GM21367 (cell line): ENCODE measurements at regions not wholly inside any gene's neighbourhood (a gene's known extent, or its start where the extent isn't known, plus 50 kb on each side); places are given as distances from the start of the nearest gene placed in this dataset.
"Not testable (repeated sequence)": the region's sequence is repeated elsewhere in the genome, so short reads cannot be mapped to it uniquely, and the experiment has no call there.

Experiments
- ATAC-seq: cut with Tn5 transposase; IDR thresholded peaks from one replicate; pipeline ENCODE4 v1.9.1; 2021; ENCODE audit not compliant: unreplicated experiment

DNA sequence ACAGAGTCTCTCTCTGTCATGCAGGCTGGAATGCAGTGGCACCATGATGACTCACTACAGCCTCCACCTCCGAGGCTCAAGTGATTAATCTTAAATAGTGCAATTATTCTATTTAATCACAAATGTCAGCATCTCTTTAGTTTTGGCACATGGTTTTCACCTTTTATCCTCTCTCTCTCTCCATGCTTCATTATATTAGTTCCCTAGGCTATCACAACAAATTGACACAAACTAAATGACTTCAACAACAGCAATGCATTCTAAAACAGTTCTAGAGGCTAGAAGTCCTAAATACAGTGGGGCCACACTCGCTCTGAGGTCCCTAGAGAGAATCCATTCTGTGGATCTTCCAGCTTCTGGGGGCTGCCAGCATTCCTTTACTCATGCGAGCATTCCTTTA is 178.2 kb upstream of the ZNG1F start:
- not testable (repeated sequence) for ATAC-seq

DNA sequence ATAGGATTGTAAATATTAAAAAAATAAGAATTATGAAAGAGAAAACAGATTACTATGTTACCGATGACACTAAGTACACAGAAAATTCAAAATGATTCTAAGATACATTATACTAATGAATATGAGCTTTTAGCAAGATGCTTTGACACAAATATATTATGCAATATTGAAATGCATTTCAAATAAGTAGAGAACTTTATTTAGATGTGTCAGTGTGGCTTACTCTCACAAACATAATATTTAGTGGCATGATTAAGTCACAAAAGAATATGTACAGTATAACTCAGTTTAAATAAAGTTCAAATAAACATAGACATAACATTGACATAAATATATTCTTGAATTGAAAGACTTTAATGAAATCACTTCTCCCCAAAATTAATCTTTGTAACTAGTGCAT is 172.7 kb upstream of the ZNG1F start:
- ATAC-seq, result not testable (repeated sequence)

DNA sequence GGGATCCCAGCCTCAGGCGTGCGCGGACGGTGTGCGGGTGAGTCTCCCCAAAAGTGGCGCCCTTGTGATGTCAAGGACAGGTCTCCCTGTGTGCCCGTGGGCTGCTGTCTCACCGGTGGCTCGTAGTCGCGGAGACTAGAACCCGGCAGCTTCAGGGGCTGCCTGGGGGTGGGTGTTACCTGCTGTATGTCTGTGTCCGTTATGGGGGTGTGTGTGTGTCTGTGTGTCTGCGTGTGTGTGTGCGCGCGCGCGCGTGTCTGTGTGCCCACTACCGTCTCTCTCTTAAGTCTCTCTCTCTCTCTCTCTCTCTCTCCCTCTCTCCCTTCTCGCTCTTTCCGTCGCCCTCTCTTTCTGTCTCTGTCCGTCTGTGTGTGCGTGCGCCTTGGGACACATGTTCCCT is 170.0 kb upstream of the ZNG1F start:
- ATAC-seq, result not testable (repeated sequence)

DNA sequence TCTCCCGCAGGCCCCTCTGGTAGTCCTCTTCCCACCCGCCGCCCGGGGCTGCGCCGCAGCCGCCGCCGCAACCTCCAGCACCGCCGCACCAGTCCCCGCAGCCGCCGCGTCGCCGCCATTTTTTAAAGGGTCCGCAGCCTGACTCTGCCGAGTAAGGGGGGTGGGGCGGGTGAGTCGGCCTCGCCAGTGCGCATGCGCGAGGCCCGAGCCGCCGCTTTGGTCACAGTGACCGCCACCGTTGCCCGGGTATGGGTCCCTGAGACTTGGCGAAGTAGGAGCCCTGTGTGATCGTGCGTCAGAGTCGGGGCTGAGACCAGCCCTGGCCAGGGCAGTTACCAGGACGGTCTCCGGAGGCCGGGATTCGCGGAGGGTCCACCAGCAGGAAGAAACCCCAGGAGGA is 169.6 kb upstream of the ZNG1F start:
- ATAC-seq, result not testable (repeated sequence)

DNA sequence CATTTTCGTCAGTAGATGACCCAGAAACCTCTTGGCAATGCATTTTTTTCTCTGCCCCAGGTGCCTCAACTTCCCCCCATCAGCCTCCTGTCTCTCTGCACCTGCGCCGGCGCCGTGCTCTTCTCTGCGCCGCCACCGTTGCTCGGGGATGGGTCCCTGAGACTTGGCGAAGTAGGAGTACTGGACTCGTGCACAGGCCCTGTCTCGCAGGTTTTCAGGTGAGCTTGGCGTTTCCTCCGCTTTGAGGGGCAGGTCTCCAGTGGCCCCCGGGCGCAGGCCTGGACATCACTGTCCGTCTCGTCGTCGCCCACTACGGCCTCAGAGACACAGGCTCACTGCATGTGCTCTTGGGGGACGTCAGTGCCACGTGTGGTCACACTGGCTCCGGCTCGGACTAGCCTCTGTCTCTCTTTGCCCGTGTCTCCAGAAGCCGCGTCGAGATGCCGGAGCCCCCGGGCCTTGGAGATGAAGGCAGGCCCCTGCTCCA is 168.8 kb upstream of the ZNG1F start:
- not testable (repeated sequence) for ATAC-seq

DNA sequence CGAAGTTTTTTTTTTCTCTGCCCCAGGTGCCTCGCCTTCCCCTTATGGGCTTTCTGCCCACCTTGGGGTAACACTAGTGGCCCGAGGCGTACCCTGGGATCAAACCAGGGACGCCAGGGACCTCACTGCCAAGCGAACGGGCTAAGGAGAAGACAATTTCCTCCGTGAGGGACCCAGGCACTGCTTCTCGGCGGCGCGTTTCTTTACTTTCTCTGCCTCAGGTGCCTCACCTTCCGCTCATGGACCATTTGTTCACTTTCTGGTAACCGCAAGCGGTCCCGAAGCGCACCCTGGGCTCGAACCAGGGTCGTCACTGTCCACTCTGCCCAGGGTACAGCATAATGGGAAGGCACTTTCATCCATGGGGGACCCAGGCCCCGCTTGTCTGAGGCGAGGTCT is 168.2 kb upstream of the ZNG1F start:
- not testable (repeated sequence) for ATAC-seq

DNA sequence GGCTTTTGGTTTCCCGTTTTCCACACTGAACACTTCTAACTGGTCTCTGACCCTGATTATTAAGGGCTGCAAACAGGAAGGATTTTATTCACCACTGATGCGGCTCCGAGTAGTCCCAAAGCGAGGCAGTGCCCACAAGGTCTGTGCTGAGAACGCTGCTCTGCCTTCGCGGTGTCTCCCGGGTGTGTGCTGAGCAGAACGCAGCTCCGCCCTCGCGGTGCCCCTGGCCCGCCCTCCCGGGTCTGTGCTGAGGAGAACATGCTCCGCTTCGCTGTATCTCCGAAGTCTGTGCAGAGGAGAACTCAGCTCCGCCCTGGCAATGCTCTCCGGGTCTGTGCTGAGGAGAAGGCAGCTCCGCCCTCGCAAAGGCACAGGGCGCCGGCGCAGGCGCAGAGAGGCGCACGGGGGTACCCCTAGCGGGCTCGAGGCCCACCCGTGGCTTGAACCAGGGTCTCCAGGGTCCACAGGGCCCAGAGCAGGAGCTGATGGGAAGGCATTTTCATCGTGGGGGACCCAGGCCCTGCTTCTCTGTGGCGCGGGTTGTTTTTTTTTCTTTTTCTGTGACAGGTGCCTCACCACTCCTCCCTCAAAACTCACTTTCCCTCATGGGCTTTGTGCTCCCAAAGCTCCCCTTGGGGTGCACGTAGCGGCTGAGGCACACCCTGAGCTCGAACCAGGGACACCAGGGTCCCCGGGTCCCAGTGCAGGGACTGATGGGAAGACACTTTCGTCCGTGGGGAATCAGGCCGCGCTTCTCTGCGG is 167.7 kb upstream of the ZNG1F start:
- ATAC-seq, result not testable (repeated sequence)

DNA sequence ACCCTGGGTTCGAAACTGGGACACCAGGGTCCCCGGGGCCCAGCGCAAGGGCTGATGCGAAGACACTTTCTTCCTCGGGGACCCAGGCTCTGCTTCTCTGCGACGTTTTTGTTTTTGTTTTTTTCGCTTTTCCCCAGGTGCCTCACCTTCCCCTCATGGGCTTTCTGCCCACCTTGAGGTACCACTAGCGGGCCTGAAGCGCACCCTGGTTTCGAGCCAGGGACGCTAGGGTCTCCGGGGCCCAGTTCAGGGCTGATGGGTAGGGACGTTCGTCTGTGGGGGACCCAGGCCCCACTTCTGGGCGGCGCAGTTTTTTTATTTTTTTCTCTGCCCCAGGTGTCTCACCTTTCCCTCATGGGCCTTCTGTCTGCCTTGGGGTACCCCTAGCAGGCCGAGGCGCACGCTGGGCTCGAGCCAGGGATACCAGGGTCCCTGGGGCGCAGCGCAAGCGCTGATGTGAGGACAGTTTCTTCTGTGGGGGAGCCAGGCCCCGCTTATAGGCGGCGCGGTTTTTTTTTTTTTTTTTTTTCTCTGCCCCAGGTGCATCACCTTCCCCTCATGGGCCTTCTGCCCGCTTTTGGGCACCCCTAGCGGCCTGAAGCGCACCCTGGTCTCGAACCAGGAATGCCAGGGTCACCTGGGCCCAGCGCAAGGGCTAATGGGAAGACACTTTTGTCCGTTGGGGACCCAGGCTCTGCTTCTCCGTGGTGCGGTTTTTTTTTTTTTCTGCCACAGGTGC is 166.8 kb upstream of the ZNG1F start:
- not testable (repeated sequence) for ATAC-seq

DNA sequence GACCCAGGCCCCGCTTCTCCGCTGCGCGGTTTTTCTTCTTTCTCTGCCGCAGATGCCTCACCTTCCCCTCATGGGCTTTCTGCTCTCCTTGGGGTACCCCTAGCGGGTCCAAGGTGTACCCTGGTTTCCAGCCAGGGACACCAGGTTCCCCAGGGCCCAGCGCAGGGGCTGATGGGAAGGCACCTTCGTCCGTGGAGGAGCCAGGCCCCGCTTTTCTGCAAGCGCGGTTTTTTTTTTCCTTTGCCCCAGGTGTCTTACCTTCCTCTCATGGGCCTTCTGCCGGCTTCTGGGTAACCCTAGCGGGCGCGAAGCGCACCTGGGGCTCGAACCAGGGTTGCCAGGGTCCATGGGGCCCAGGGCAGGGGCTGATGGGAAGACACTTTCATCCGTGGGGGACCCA is 165.9 kb upstream of the ZNG1F start:
- ATAC-seq, result not testable (repeated sequence)

DNA sequence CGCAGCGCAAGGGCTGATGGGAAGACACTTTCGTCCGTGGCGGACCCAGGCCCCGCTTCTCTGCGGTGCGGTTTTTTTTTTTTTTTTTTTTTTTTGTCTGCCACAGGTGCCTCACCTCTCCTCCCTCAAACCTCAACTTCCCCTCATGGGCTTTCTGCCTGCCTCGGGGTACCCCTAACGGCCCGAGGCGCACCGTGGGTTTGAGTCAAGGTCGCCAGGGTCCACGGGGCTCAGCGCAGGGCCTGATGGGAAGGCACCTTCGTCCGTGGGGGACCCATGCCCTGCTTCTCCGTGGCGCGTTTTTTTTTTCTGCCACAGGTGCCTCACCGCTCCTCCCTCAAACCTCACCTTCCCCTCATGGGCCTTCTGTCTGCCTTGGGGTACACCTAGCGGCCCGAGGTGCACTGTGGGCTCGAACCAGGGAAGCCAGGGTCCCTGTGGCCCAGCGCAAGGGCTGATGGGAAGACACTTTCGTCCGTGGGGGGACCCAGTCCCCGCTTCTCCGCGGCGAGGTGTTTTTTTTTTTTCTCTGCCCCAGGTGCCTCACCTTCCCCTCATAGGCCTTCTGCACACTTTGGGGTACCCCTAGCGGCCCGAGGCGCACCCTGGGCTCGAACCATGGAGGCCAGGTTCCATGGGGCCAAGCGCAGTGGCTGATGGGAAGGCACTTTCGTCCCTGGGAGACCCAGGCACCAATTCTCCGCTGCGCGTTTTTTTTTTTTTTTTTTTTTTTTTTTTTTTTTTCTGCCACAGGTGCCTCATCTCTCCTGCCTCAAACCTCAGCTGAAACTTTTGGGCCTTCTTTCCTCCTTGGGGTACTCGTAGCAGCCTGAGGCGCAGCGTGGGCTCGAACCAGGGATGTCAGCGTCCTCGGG is 165.2 kb upstream of the ZNG1F start:
- ATAC-seq, result not testable (repeated sequence)

DNA sequence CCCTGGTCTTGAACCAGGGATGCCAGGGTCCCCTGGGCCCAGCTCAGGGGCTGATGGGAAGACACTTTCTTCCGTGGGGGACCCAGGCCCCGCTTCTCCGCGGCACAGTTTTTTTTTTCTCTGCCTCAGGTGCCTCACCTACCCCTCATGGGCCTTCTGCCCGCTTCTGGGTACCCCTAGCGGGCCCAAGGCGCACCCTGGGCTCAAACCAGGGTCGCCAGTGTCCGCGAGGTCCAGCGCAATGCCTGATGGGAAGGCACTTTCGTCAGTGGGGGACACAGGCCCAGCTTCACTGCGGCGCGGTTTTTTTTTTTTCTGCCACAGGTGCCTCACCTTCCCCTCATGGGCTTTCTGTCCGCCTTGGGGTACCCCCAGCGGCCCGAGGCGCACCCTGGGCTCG is 163.9 kb upstream of the ZNG1F start:
- ATAC-seq, result not testable (repeated sequence)

DNA sequence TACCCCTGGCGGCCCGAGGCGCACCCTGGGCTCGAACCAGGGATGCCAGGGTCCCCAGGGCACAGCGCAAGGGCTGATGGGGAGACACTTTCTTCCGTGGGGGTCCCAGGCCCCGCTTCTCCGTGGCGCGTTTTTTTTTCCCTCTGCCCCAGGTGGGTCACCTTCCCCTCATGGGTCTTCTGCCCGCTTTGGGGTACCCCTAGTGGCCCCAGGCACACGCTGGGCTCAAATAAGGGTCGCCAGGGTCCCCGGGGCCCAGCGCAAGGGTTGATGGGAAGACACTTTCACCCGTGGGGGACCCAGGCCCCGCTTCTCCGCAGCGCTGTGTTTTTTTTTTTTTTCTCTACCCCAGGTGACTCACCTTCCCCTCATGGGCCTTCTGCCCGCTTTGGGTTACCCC is 163.3 kb upstream of the ZNG1F start:
- ATAC-seq, result not testable (repeated sequence)

DNA sequence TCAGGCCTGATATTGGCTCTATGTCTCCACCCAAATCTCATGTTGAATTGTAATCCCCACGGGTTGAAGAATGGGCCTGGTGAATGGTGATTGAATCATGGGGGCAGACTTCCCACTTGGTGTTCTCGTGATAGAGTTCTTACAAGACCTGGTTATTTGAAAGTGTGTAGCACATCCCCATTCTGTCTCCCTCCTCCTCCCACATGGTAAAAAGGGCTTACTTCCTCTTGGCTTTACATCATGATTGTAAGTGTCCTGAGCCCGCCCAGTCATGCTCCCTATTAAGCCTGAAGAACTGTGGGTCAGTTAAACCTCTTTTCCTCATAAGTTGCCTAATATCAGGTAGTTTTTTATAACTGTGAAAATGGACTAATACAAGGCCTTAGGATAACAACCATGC is 158.8 kb upstream of the ZNG1F start:
- ATAC-seq, result not testable (repeated sequence)

DNA sequence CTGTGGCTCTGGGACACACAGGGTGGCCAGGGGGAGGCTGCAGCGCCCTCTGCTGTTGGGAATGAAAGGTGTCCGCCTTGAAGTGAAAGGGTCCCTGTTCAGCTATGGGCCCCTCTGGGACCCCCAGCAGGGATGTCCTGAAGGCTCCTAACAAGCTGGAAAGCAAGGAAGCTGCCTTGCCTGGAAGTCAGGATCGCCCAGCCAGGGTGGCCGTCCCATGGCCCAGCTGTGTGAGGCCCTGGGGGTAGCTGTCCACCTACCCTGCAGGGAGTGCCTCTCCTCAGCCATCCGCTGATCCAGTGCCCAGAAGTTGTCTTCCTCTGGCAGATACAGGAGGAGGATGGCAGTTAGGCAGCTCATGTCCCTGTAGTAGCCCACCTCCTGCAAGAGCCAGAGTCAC is 143.4 kb upstream of the ZNG1F start:
- not testable (repeated sequence) for ATAC-seq

DNA sequence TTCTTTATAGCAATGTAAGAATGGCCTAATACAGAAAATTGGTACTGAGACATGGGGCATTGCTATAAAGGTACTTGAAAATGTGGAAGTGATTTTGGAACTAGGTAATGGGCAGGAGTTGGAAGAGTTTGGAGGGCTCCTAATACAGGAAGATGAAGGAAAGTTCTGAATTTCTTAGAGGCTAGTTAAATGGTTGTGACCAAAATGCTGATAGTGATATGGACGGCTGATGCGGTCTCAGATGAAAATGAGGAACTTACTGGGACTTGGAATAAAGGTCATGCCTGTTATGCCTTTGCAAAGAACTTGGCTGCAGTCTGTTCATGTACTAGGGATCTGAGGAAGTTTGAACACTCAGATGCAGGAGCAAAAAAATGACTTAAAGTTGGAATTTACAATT is 132.2 kb upstream of the ZNG1F start:
- ATAC-seq, result not testable (repeated sequence)

DNA sequence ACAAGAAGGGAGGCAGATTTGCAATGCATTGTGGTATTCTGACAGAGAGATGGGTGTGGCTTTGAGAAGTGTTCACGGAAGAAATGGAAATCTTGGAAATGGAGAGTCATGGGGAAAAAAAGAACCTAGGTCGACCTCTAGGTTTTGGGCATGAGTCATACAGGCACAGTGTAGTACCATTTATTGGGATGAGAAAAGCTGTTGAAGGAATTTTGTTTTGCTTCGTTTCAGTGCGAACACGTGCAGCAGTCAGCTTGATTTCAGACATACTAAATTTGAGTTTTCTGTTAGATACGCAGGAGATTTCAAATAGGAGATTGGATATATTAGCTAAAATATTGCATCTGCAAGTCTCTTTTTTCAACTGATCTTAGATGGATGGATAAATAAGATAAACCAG is 119.8 kb upstream of the ZNG1F start:
- not testable (repeated sequence) for ATAC-seq

DNA sequence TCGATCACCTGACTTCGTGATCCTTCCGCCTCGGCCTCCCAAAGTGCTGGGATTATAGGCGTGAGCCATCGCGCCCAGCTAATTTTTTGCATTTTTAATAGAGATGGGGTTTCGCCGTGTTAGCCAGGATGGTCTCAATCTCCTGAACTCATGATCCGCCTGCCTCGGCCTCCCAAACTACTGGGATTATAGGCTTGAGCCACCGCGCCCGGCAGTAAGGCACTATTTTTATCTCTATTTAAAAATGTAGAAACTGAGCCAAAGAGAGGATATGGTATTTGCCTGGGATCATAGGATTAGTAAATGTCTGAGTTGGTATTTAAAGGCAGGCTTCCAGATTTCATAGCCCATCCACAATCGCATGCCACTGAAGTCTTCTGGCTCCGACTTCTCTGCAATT is 96.6 kb upstream of the ZNG1F start:
- not testable (repeated sequence) for ATAC-seq

DNA sequence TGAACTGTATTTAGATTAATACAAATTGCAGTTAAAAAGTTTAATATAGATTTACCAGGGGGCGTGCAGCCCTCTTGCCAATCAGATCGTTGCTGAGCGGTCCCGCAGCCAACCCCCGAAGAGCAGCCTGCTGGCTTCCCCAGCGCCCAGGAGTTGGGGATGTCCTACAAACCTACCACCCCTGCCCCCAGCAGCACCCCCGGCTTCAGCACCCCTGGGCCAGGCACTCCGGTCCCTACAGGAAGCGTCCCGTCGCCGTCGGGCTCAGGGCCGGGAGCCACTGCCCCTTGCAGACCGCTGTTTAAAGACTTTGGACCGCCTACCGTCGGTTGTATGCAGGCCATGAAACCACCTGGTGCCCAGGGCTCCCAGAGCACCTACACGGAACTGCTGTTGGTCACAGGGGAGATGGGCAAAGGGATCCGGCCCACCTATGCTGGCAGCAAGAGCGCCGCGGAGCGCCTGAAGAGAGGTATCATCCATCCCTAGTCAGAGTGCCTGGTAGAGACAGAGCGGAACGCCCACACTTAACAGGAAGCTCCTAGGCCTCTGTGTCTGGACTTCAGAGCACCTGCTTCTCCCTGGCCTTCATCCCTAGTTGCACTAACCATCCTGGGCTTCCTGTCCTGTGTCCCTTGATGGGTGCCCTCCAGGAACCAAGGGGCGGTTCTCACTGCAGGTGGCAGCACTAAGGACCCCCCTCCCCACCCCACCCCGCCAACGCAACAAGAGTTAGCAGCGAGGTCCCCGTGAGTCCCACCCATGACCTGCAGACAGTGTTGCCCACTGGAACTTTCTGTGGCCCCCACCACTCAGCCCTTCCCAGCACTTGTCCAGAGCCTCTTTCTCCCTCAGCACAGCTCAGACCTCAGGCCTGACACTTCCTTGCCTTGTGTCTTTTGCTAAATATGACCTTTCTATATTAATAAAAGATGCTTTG is 91.5 kb upstream of the ZNG1F start:
- not testable (repeated sequence) for ATAC-seq

DNA sequence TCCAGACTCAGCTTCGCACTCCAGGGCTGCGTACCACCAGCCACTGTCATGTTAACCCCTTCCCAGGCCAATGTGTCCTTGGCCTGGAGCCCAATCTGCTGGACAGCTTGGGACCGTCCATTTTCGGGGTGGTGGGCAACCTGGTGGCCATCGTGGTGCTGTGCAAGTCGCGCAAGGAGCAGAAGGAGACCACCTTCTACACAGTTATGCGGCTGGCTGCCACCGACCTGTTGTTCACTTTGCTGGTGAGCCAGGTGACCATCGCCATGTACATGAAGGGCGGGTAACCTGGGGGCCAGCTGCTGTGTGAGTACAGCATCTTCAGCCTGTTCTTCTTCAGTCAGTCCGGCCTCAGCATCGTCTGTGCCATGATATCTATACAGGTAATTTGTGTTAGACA is 90.3 kb upstream of the ZNG1F start:
- not testable (repeated sequence) for ATAC-seq

DNA sequence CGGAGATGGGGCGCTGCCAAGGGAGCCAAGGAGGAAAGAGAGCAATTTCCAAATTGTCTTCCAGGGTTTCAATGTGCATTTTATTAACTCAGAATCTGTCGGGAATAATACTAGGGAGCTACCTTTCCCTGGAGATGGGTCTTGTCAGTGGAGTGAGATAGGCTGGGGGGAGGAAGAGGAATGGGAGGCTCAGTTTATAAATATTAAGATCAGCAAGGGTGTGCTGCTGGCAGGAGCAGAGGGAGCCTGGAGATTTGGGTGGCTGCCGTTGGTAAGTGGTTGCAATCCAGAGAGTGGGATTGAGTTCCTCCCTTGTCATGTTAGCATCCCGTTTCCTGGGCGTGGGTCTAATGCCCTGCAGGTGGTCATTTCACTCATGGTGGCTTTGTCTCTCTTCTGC is 89.9 kb upstream of the ZNG1F start:
- ATAC-seq, result not testable (repeated sequence)
